ENCODE measurements at regions not wholly inside any gene's neighbourhood (a gene's known extent, or its start where the extent isn't known, plus 50 kb on each side); places are given as distances from the start of the nearest gene placed in this dataset.

DNA sequence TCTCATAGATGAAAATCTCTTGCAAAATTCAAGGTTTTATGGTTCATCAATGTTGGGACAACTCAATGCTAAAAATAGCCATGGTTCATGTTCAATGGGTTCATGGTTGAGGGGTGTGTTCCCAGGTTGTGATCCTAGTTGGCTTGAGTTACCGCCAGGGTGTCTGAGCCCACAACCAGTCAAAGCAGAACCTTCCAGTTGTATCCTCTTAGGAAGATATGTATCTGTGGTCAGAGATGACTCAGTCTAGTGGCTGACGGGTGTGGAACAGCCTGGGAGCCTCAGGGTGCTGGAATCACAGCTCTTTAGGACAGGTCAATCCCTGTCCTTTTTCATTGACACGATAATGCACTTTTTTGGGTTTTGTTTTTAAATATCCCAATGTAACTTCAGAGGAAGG is 192.3 kb upstream of the NR3C2 start:
- H2AFZ ChIP-seq: no peak overlapping the region
- DNase-seq: peak; percentile 7
- 47 to 60% methylated on average over 3 of the region's 3 CpGs for WGBS, 2 experiments (ENCODE audit: low coverage in 1 of 2, low lambda C conversion rate in 2 of 2, missing lambda C conversion rate in 2 of 2)
- H3K4me2 ChIP-seq (ENCODE audit: unreplicated experiment): no peak overlapping the region
- no peaks in the 10 kb centered on the region for H3K79me2 ChIP-seq (ENCODE audit: insufficient read depth)
- no peaks in the 10 kb centered on the region for H3K4me1 ChIP-seq (ENCODE audit: insufficient read depth)
- TF ChIP-seq EZH2phosphoT487 (IDR thresholded peaks at IDR 0.05; ENCODE audit: insufficient read depth, low read depth) (no peak), EZH2 (IDR thresholded peaks at IDR 0.05; ENCODE audit: insufficient read depth, poor library complexity, severe bottlenecking) (no peak)
- no peaks in the 10 kb centered on the region for H3F3A ChIP-seq (ENCODE audit: insufficient read depth)
- H3K27ac ChIP-seq: no peak overlapping the region
- H3K4me3 ChIP-seq: no peak overlapping the region
- H3K9me3 ChIP-seq (ENCODE audit: low read depth): no peaks in the 10 kb centered on the region
- H3K36me3 ChIP-seq (ENCODE audit: low read depth): no peaks in the 10 kb centered on the region
- H3K9me2 ChIP-seq (ENCODE audit: insufficient read depth): no peaks in the 10 kb centered on the region
- in situ Hi-C loops (cut with MboI): no loop called here
- no peaks in the 10 kb centered on the region for H3K27me3 ChIP-seq (replicated peaks; ENCODE audit: insufficient read depth)
- no peaks in the 10 kb centered on the region for H4K20me1 ChIP-seq (ENCODE audit: insufficient read depth)
- H3K9ac ChIP-seq: no peak overlapping the region

DNA sequence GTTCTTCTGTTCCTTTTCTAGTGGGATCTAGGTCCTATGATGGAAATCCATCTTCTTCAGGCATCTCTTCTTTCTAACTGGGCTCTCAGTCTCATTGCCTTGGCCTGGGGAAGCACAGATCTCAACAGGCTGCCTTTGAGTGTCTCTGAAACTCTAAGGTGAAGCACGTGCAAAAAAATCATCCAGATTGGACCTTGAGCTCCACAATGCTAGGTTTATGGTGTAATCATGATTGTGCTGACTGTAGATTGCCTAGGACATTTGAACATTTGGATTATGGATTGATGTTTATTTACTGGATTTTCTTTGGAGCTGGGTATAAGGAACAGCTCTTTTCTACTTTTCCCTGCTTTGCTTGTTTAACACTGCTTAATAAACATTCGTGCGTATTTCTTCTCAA is 191.5 kb upstream of the NR3C2 start:
- no peak overlapping the region for H3K27ac ChIP-seq
- 63 to 74% methylated on average over 3 of the region's 3 CpGs for WGBS, 2 experiments (ENCODE audit: low coverage in 1 of 2, low lambda C conversion rate in 2 of 2, missing lambda C conversion rate in 2 of 2)
- no peaks in the 10 kb centered on the region for H3K4me1 ChIP-seq (ENCODE audit: insufficient read depth)
- in situ Hi-C loops (cut with MboI): no loop called here
- no peaks in the 10 kb centered on the region for H3K27me3 ChIP-seq (replicated peaks; ENCODE audit: insufficient read depth)
- no peaks in the 10 kb centered on the region for H3K9me3 ChIP-seq (ENCODE audit: low read depth)
- DNase-seq: no peak
- TF ChIP-seq EZH2 (IDR thresholded peaks at IDR 0.05; ENCODE audit: insufficient read depth, poor library complexity, severe bottlenecking) (no peak), EZH2phosphoT487 (IDR thresholded peaks at IDR 0.05; ENCODE audit: insufficient read depth, low read depth) (no peak)
- H3K4me2 ChIP-seq (ENCODE audit: unreplicated experiment): no peak overlapping the region
- no peaks in the 10 kb centered on the region for H3F3A ChIP-seq (ENCODE audit: insufficient read depth)
- no peak overlapping the region for H3K9ac ChIP-seq
- H3K9me2 ChIP-seq (ENCODE audit: insufficient read depth): no peaks in the 10 kb centered on the region
- H3K36me3 ChIP-seq (ENCODE audit: low read depth): no peaks in the 10 kb centered on the region
- H2AFZ ChIP-seq: no peak overlapping the region
- H3K4me3 ChIP-seq: no peak overlapping the region
- no peaks in the 10 kb centered on the region for H3K79me2 ChIP-seq (ENCODE audit: insufficient read depth)
- H4K20me1 ChIP-seq (ENCODE audit: insufficient read depth): no peaks in the 10 kb centered on the region

DNA sequence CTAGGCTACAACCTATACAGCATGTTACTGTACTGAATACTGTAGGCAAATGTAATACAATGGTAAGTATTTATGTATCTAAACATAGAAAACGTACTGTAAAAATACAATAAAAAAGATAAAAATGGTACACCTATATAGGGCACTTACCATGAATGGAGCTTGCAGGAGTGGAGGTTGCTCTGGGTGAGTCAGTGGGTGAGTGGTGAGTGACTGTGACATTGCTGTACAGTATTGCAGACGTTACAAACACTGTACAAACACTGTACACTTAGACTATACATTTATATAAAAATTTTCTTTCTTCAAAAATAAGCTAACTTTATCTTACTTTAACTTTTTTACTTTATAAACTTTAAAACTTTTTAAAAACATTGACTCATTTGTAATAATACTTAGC is 190.3 kb upstream of the NR3C2 start:
- Histone ChIP-seq H3K9me2 (ENCODE audit: insufficient read depth) (no peaks in the 10 kb centered on the region), H3K79me2 (ENCODE audit: insufficient read depth) (no peaks in the 10 kb centered on the region), H3K4me2 (ENCODE audit: unreplicated experiment) (no peak overlapping the region), H3K4me1 (ENCODE audit: insufficient read depth) (no peaks in the 10 kb centered on the region), H3K9me3 (ENCODE audit: low read depth) (no peaks in the 10 kb centered on the region), H3K9ac (no peak overlapping the region), H3K4me3 (no peak overlapping the region), H3K27me3 (replicated peaks; ENCODE audit: insufficient read depth) (no peaks in the 10 kb centered on the region), H4K20me1 (ENCODE audit: insufficient read depth) (no peaks in the 10 kb centered on the region), H3K27ac (no peak overlapping the region), H3F3A (ENCODE audit: insufficient read depth) (no peaks in the 10 kb centered on the region), H2AFZ (no peak overlapping the region), H3K36me3 (ENCODE audit: low read depth) (no peaks in the 10 kb centered on the region)
- 16 to 22% methylated on average over 2 of the region's 2 CpGs for WGBS, 2 experiments (ENCODE audit: low coverage in 1 of 2, low lambda C conversion rate in 2 of 2, missing lambda C conversion rate in 2 of 2)
- DNase-seq: no peak
- in situ Hi-C loops (cut with MboI): no loop called here
- TF ChIP-seq EZH2phosphoT487 (IDR thresholded peaks at IDR 0.05; ENCODE audit: insufficient read depth, low read depth) (no peak), EZH2 (IDR thresholded peaks at IDR 0.05; ENCODE audit: insufficient read depth, poor library complexity, severe bottlenecking) (no peak)

GRCh38 chr4:148630051-148630450 is 187.8 kb upstream of the NR3C2 start:
- Histone ChIP-seq H4K20me1 (ENCODE audit: insufficient read depth) (no peaks in the 10 kb centered on the region), H2AFZ (no peak overlapping the region), H3K79me2 (ENCODE audit: insufficient read depth) (no peaks in the 10 kb centered on the region), H3K9me2 (ENCODE audit: insufficient read depth) (no peaks in the 10 kb centered on the region), H3K27ac (no peak overlapping the region), H3K9me3 (ENCODE audit: low read depth) (no peaks in the 10 kb centered on the region), H3K36me3 (ENCODE audit: low read depth) (no peaks in the 10 kb centered on the region), H3K9ac (no peak overlapping the region), H3K4me2 (ENCODE audit: unreplicated experiment) (no peak overlapping the region), H3K27me3 (replicated peaks; ENCODE audit: insufficient read depth) (no peaks in the 10 kb centered on the region), H3F3A (ENCODE audit: insufficient read depth) (no peaks in the 10 kb centered on the region), H3K4me1 (ENCODE audit: insufficient read depth) (no peaks in the 10 kb centered on the region), H3K4me3 (no peak overlapping the region)
- DNase-seq: no peak
- no peak for TF ChIP-seq EZH2 (IDR thresholded peaks at IDR 0.05; ENCODE audit: insufficient read depth, poor library complexity, severe bottlenecking)
- TF ChIP-seq EZH2phosphoT487 (IDR thresholded peaks at IDR 0.05; ENCODE audit: insufficient read depth, low read depth): no peak
- WGBS, 2 experiments (ENCODE audit: low coverage in 1 of 2, low lambda C conversion rate in 2 of 2, missing lambda C conversion rate in 2 of 2): 47 to 52% methylated on average over 1 of the region's 1 CpG
- in situ Hi-C loops (cut with MboI): no loop called here

DNA sequence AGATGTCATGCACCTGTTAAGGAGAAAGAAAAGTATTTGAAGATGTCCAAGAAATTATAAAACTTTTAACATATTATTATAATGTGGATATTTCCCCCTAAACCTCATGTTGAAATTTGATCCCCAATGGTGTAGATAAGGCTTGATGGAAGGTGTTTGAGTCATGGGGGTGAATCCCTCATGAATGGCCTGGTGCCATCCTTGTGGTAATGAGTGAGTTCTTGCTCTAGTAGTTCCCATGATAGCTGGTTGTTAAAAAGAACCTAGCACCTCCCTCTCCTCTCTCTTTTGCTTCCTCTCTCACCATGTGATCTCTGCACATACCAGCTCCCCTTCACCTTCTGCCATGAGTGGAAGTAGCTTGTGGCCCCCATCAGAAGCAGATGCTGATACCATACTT is 176.6 kb upstream of the NR3C2 start:
- Histone ChIP-seq H4K20me1 (ENCODE audit: insufficient read depth) (no peaks in the 10 kb centered on the region), H3K9me2 (ENCODE audit: insufficient read depth) (no peaks in the 10 kb centered on the region), H3K9ac (no peak overlapping the region), H3K79me2 (ENCODE audit: insufficient read depth) (no peaks in the 10 kb centered on the region), H3K4me1 (ENCODE audit: insufficient read depth) (no peaks in the 10 kb centered on the region), H3K4me2 (ENCODE audit: unreplicated experiment) (no peak overlapping the region), H3K4me3 (no peak overlapping the region), H3K36me3 (ENCODE audit: low read depth) (no peaks in the 10 kb centered on the region), H3K27ac (no peak overlapping the region), H3K9me3 (ENCODE audit: low read depth) (no peaks in the 10 kb centered on the region), H2AFZ (no peak overlapping the region), H3F3A (ENCODE audit: insufficient read depth) (no peaks in the 10 kb centered on the region), H3K27me3 (replicated peaks; ENCODE audit: insufficient read depth) (no peaks in the 10 kb centered on the region)
- in situ Hi-C loops (cut with MboI): no loop called here
- DNase-seq: no peak
- TF ChIP-seq EZH2 (IDR thresholded peaks at IDR 0.05; ENCODE audit: insufficient read depth, poor library complexity, severe bottlenecking) (no peak), EZH2phosphoT487 (IDR thresholded peaks at IDR 0.05; ENCODE audit: insufficient read depth, low read depth) (no peak)
